H1 (cell line): ENCODE measurements at regions not wholly inside any gene's neighbourhood (a gene's known extent, or its start where the extent isn't known, plus 50 kb on each side); places are given as distances from the start of the nearest gene placed in this dataset.

ENCODE experiments used
- CTCF ChIA-PET: fragments of 300-600 bp; sonication (Branson Sonifier 250); formaldehyde crosslinking; loops from one replicate; lab custom pipeline; 2021; ENCODE audit not compliant: partially characterized antibody; lab: Charles Lee
- POLR2A ChIA-PET: fragments of 300-600 bp; sonication (Branson Sonifier 250); formaldehyde crosslinking; loops from one replicate; lab custom pipeline; 2021; ENCODE audit warnings: inconsistent platforms; ENCODE audit not compliant: partially characterized antibody; lab: Charles Lee
- DNase-seq, 2 experiments: peaks; one replicate each; pipeline versions ENCODE4 v3.0.0 to v3.0.0-alpha.2; 2010 to 2022; ENCODE audit warnings: low spot score in 2 of 2, low read depth in 1 of 2, mixed read lengths in 1 of 2
- FAIRE-seq: peaks from 2 replicates; lab custom pipeline; 2011; peaks lifted over from hg19 to GRCh38; lab: Jason Lieb, UNC
- H2AFZ ChIP-seq: 2 replicates; pipeline ENCODE4 v1.8.1; 2012; ENCODE audit warnings: low read length, inconsistent platforms
- H2AK5ac ChIP-seq: 2 replicates; pipeline ENCODE4 v1.6.1; 2013; ENCODE audit warnings: low read depth, low read length
- H2BK120ac ChIP-seq: replicated peaks from 2 replicates; pipeline ENCODE3; 2013; ENCODE audit warnings: low read depth, low read length, inconsistent platforms
- H2BK12ac ChIP-seq: 2 replicates; pipeline ENCODE4 v1.6.1; 2013; ENCODE audit warnings: low read depth, low read length
- H2BK15ac ChIP-seq: 2 replicates; pipeline ENCODE4 v1.6.1; 2013; ENCODE audit warnings: low read length
- H2BK20ac ChIP-seq: 2 replicates; pipeline ENCODE4 v1.6.1; 2013; ENCODE audit warnings: low read length
- H2BK5ac ChIP-seq: 2 replicates; pipeline ENCODE4 v1.6.1; 2013; ENCODE audit warnings: low read depth, low read length
- H3K14ac ChIP-seq: 2 replicates; pipeline ENCODE4 v1.6.1; 2013; ENCODE audit warnings: inconsistent platforms; ENCODE audit not compliant: insufficient read length
- H3K18ac ChIP-seq: 2 replicates; pipeline ENCODE4 v1.6.1; 2013; ENCODE audit warnings: low read length; ENCODE audit errors: extremely low read depth
- H3K23ac ChIP-seq: 2 replicates; pipeline ENCODE4 v1.6.1; 2013; ENCODE audit warnings: inconsistent platforms; ENCODE audit not compliant: insufficient read length
- H3K23me2 ChIP-seq: 2 replicates; pipeline ENCODE4 v1.6.1; 2013; ENCODE audit warnings: low read depth, low read length
- H3K27ac ChIP-seq: 2 replicates; pipeline ENCODE4 v1.6.1; 2011; ENCODE audit warnings: low read depth, low read length, inconsistent platforms
- H3K27me3 ChIP-seq, 4 experiments: replicated peaks in 1 of 4; 1 replicate in 1 of 4; 2 replicates in 3 of 4; pipeline versions ENCODE4 v1.6.1 to v1.8.1; 2011 to 2013; ENCODE audit warnings: low read length in 3 of 4, mild to moderate bottlenecking in 3 of 4, inconsistent platforms in 2 of 4, mixed read lengths in 2 of 4, moderate library complexity in 1 of 4; ENCODE audit not compliant: control insufficient read depth in 3 of 4, insufficient read depth in 3 of 4; ENCODE audit errors: extremely low read depth in 1 of 4
- H3K36me3 ChIP-seq, 4 experiments: 2 replicates each; pipeline versions ENCODE4 v1.6.1 to v1.8.1; 2011 to 2013; ENCODE audit warnings: mild to moderate bottlenecking in 4 of 4, low read length in 3 of 4, moderate library complexity in 2 of 4, control low read depth in 1 of 4, inconsistent platforms in 1 of 4; ENCODE audit not compliant: insufficient read depth in 4 of 4, control insufficient read depth in 2 of 4
- H3K4ac ChIP-seq: replicated peaks from 2 replicates; pipeline ENCODE3; 2013; ENCODE audit warnings: low read length, low read depth, mixed read lengths, inconsistent platforms; ENCODE audit not compliant: insufficient read length
- H3K4me1 ChIP-seq, 4 experiments: replicated peaks in 1 of 4; 1 replicate in 1 of 4; 2 replicates in 3 of 4; pipeline versions ENCODE4 v1.6.1 to v1.8.1; 2011 to 2013; ENCODE audit warnings: low read length in 3 of 4, inconsistent platforms in 2 of 4, mixed read lengths in 1 of 4; ENCODE audit not compliant: insufficient read depth in 4 of 4, control insufficient read depth in 3 of 4
- H3K4me2 ChIP-seq, 2 experiments: 2 replicates each; pipeline versions ENCODE4 v1.6.1 to v1.8.1; 2011 to 2013; ENCODE audit warnings: low read depth in 2 of 2, low read length in 2 of 2, control low read depth in 1 of 2, inconsistent platforms in 1 of 2, mild to moderate bottlenecking in 1 of 2; ENCODE audit not compliant: insufficient read depth in 1 of 2
- H3K4me3 ChIP-seq, 4 experiments: fragments of 200-600, 300-600 bp in 1 of 4; sonication (generic), shearing (Covaris generic), sonication (Bioruptor Twin) in 1 of 4; 2 replicates each; pipeline versions ENCODE4 v1.5.1 to v1.8.1; 2011 to 2016; ENCODE audit warnings: low read length in 4 of 4, low read depth in 3 of 4, control low read depth in 2 of 4, inconsistent platforms in 2 of 4, mild to moderate bottlenecking in 2 of 4, mixed read lengths in 1 of 4, moderate library complexity in 1 of 4; ENCODE audit not compliant: insufficient read depth in 2 of 4; ENCODE audit errors: extremely low read depth in 1 of 4
- H3K56ac ChIP-seq: replicated peaks from 2 replicates; pipeline ENCODE3; 2013; ENCODE audit warnings: low read depth, mild to moderate bottlenecking, mixed read lengths, low read length, inconsistent platforms; ENCODE audit not compliant: insufficient read length
- H3K79me1 ChIP-seq: 2 replicates; pipeline ENCODE4 v1.6.1; 2013; ENCODE audit warnings: low read depth, low read length, control low read depth
- H3K79me2 ChIP-seq, 2 experiments: 2 replicates each; pipeline versions ENCODE4 v1.6.1 to v1.8.1; 2012 to 2013; ENCODE audit warnings: low read length in 2 of 2, mild to moderate bottlenecking in 2 of 2, inconsistent platforms in 1 of 2; ENCODE audit not compliant: insufficient read depth in 2 of 2, control insufficient read depth in 1 of 2
- H3K9ac ChIP-seq, 4 experiments: replicated peaks in 1 of 4; 1 replicate in 1 of 4; 2 replicates in 3 of 4; pipeline versions ENCODE4 v1.6.1 to v1.8.1; 2011 to 2013; ENCODE audit warnings: low read depth in 3 of 4, low read length in 3 of 4, control low read depth in 2 of 4, mild to moderate bottlenecking in 2 of 4, moderate library complexity in 2 of 4, inconsistent platforms in 1 of 4; ENCODE audit errors: extremely low read depth in 1 of 4
- H3K9me3 ChIP-seq, 2 experiments: 2 replicates each; pipeline versions ENCODE4 v1.6.1 to v1.8.1; 2012 to 2013; ENCODE audit warnings: mild to moderate bottlenecking in 2 of 2, moderate library complexity in 2 of 2, control low read depth in 1 of 2, inconsistent platforms in 1 of 2, low read depth in 1 of 2, low read length in 1 of 2, mixed read lengths in 1 of 2; ENCODE audit not compliant: insufficient read depth in 2 of 2
- H4K20me1 ChIP-seq, 2 experiments: replicated peaks in 1 of 2; 2 replicates each; pipeline versions ENCODE3 to v1.8.1; 2011 to 2013; ENCODE audit warnings: inconsistent platforms in 2 of 2, low read length in 2 of 2, mild to moderate bottlenecking in 1 of 2; ENCODE audit not compliant: insufficient read depth in 2 of 2, control insufficient read depth in 1 of 2
- H4K5ac ChIP-seq: 2 replicates; pipeline ENCODE4 v1.6.1; 2013; ENCODE audit warnings: low read length, low read depth, mixed read lengths, inconsistent platforms; ENCODE audit not compliant: insufficient read length
- H4K8ac ChIP-seq: 2 replicates; pipeline ENCODE4 v1.8.0; 2013; ENCODE audit warnings: mild to moderate bottlenecking, moderate library complexity, low read length, inconsistent platforms; ENCODE audit not compliant: insufficient read depth; ENCODE audit errors: extremely low read depth
- H4K91ac ChIP-seq: replicated peaks from 2 replicates; pipeline ENCODE3; 2013; ENCODE audit warnings: low read length, mixed read lengths, inconsistent platforms; ENCODE audit not compliant: insufficient read length
- BRCA1 ChIP-seq: IDR thresholded peaks from 2 replicates; pipeline ENCODE4 v1.6.1; 2012; ENCODE audit warnings: low read depth, low read length, improper control_type of control experiment
- CREB1 ChIP-seq: IDR thresholded peaks from 2 replicates; pipeline ENCODE4 v1.6.1; 2012; ENCODE audit warnings: inconsistent platforms
- FOSL1 ChIP-seq: IDR thresholded peaks from 2 replicates; pipeline ENCODE4 v1.6.1; 2011; ENCODE audit warnings: mild to moderate bottlenecking, low read depth, low read length, moderate library complexity; ENCODE audit not compliant: insufficient read depth
- POU5F1 ChIP-seq: IDR thresholded peaks from 2 replicates; pipeline ENCODE4 v1.6.1; 2011; ENCODE audit warnings: low read depth, mild to moderate bottlenecking, low read length, moderate library complexity
- SP2 ChIP-seq: IDR thresholded peaks from 2 replicates; pipeline ENCODE4 v1.6.1; 2012; ENCODE audit warnings: mild to moderate bottlenecking, low read length, inconsistent platforms
- SRF ChIP-seq: IDR thresholded peaks from 2 replicates; pipeline ENCODE4 v1.6.1; 2011; ENCODE audit warnings: mild to moderate bottlenecking, low read depth, low read length, moderate library complexity
- WGBS, 2 experiments: shearing (Covaris generic) in 1 of 2; methylation state at CpG; one replicate each; pipeline versions ENCODE4 v1.1.6 to v1.1.7; 2013 to 2015; ENCODE audit warnings: low lambda C conversion rate in 2 of 2, mixed read lengths in 2 of 2, inconsistent platforms in 1 of 2, low coverage in 1 of 2, missing lambda C conversion rate in 1 of 2; ENCODE audit not compliant: insufficient replicate concordance in 2 of 2, insufficient coverage in 1 of 2, insufficient read length in 1 of 2; ENCODE audit errors: extremely low coverage in 1 of 2, missing lambda C conversion rate in 1 of 2; 5-methylcytosine and 5-hydroxymethylcytosine counted together

GRCh38 chr1:114322734-114323133 is 169.1 kb upstream of the SYT6 start:
- no peak overlapping the region for H3K56ac ChIP-seq
- no peaks in the 10 kb centered on the region for H4K20me1 ChIP-seq
- H3K4me3 ChIP-seq, result no peak overlapping the region
- H3K4me1 ChIP-seq, result no peaks in the 10 kb centered on the region
- H3K4ac ChIP-seq, result no peak overlapping the region
- H4K8ac ChIP-seq, result no peak overlapping the region
- no peak overlapping the region for H2BK15ac ChIP-seq
- H3K9me3 ChIP-seq, result peaks cover 7 to 8% of the 10 kb centered on the region in 2 experiments; a peak in 2 of 4 replicates
- DNase-seq, result no peak
- H2AFZ ChIP-seq, result no peak overlapping the region
- H3K27me3 ChIP-seq, result no peaks in the 10 kb centered on the region; a peak in 1 of 7 replicates
- H3K36me3 ChIP-seq, result no peaks in the 10 kb centered on the region
- no peaks in the 10 kb centered on the region for H3K79me2 ChIP-seq
- no peaks in the 10 kb centered on the region for H3K79me1 ChIP-seq
- H3K9ac ChIP-seq, result no peak overlapping the region
- H3K27ac ChIP-seq, result no peak overlapping the region
- TF ChIP-seq SP2, result no peak
- no peak for TF ChIP-seq CREB1
- no peak for TF ChIP-seq POU5F1
- TF ChIP-seq FOSL1, result no peak
- TF ChIP-seq SRF, result no peak
- TF ChIP-seq BRCA1, result no peak
- TF ChIP-seq, all 59 proteins: peak for 0
- Histone ChIP-seq H3K14ac (no peak overlapping the region), H3K23ac (no peak overlapping the region), H4K91ac (no peak overlapping the region), H3K4me2 (no peak overlapping the region), H3K23me2 (no peaks in the 10 kb centered on the region), H3K18ac (no peak overlapping the region), H2BK120ac (no peak overlapping the region), H2AK5ac (no peak overlapping the region), H2BK5ac (no peak overlapping the region), H2BK20ac (no peak overlapping the region), H4K5ac (no peak overlapping the region), H2BK12ac (no peak overlapping the region)
- ChIA-PET POLR2A (no interaction called here), CTCF (no interaction called here)
- FAIRE-seq, result no peak
- 81% methylated on average over 2 of the region's 2 CpGs; no CpG with 5 or more reads in 1 of the 2 experiments for WGBS, 2 experiments
